Fibroblast of lung (primary cell): ENCODE measurements at regions not wholly inside any gene's neighbourhood (a gene's known extent, or its start where the extent isn't known, plus 50 kb on each side); places are given as distances from the start of the nearest gene placed in this dataset.

Experiments
- DNase-seq, 2 donors: peaks; one replicate each; pipeline versions ENCODE4 v3.0.0 to v3.0.0-alpha.2; 2010; ENCODE audit warnings: low read depth in 2 of 2
- H2AFZ ChIP-seq: 2 replicates; pipeline ENCODE4 v1.5.1; 2012; ENCODE audit warnings: low read length, control low read depth, inconsistent platforms
- H3K27ac ChIP-seq: 2 replicates; pipeline ENCODE4 v1.5.1; 2011; ENCODE audit warnings: low read length, control low read depth; ENCODE audit not compliant: insufficient read depth
- H3K27me3 ChIP-seq: 2 replicates; pipeline ENCODE4 v1.5.1; 2011; ENCODE audit warnings: mild to moderate bottlenecking, low read length; ENCODE audit not compliant: control insufficient read depth, insufficient read depth
- H3K36me3 ChIP-seq: 2 replicates; pipeline ENCODE4 v1.5.1; 2011; ENCODE audit warnings: low read length; ENCODE audit not compliant: control insufficient read depth, insufficient read depth
- H3K4me1 ChIP-seq: 2 replicates; pipeline ENCODE4 v1.5.1; 2011; ENCODE audit warnings: low read length; ENCODE audit not compliant: control insufficient read depth, insufficient read depth; ENCODE audit errors: extremely low read depth
- H3K4me2 ChIP-seq: 2 replicates; pipeline ENCODE4 v1.5.1; 2011; ENCODE audit warnings: low read length, control low read depth; ENCODE audit not compliant: insufficient read depth; ENCODE audit errors: extremely low read depth
- H3K4me3 ChIP-seq, 4 experiments: fragments of 200-600 bp in 1 of 4; sonication (generic) in 1 of 4; replicated peaks in 1 of 4; 2 replicates each; pipeline ENCODE4 v1.5.1; 2011 to 2016; ENCODE audit warnings: low read length in 4 of 4, low read depth in 3 of 4, mild to moderate bottlenecking in 3 of 4, control low read depth in 2 of 4, inconsistent platforms in 1 of 4, mixed read lengths in 1 of 4; ENCODE audit not compliant: insufficient read depth in 1 of 4; ENCODE audit errors: control extremely low read depth in 1 of 4
- H3K79me2 ChIP-seq: 2 replicates; pipeline ENCODE4 v1.5.1; 2012; ENCODE audit warnings: mild to moderate bottlenecking, low read length, inconsistent platforms; ENCODE audit not compliant: control insufficient read depth, insufficient read depth
- H3K9ac ChIP-seq: 2 replicates; pipeline ENCODE4 v1.5.1; 2011; ENCODE audit warnings: mild to moderate bottlenecking, low read length, control low read depth; ENCODE audit not compliant: insufficient read depth
- H3K9me3 ChIP-seq: 2 replicates; pipeline ENCODE4 v1.5.1; 2012; ENCODE audit warnings: low read depth, low read length; ENCODE audit not compliant: control insufficient read depth, insufficient read depth
- H4K20me1 ChIP-seq: 2 replicates; pipeline ENCODE4 v1.5.1; 2011; ENCODE audit warnings: low read length; ENCODE audit not compliant: control insufficient read depth, insufficient read depth; ENCODE audit errors: extremely low read depth
- EZH2 ChIP-seq: IDR thresholded peaks from 2 replicates; pipeline ENCODE4 v1.5.1; 2012; ENCODE audit warnings: low read length, control low read depth, mild to moderate bottlenecking; ENCODE audit errors: missing control alignments
- TF ChIP-seq, protein P1 (sequence below), 2 donors: IDR thresholded peaks in 1 of 2; conservative IDR thresholded peaks in 1 of 2; 1 replicate in 1 of 2; 2 replicates in 1 of 2; pipeline ENCODE4 v1.5.1; 2011 to 2012; ENCODE audit warnings: low read length in 2 of 2, control low read depth in 1 of 2, inconsistent platforms in 1 of 2, low read depth in 1 of 2, mild to moderate bottlenecking in 1 of 2

DNA sequence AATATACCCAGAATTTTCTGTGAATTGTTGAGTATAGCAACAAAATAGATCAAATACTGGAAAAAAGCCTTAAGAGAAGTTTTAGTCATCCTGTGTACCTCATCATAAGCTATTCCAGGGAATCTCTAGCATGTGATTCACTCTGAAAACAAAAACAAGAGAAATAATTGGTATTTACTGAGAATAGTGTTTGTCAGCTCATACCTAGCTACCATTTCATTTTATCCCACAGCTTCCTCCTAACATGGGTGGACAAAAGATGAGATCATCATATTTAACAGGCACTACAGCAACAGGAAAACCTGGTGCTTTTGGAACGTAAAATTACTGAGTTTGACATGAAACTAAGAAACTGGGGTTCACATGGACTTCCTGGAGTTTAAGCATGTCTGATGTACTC lies 753.5 kb upstream of the NECTIN3 start:
- H3K27ac ChIP-seq, result no peak overlapping the region
- H2AFZ ChIP-seq, result no peak overlapping the region
- no peaks in the 10 kb centered on the region for H3K4me1 ChIP-seq
- H4K20me1 ChIP-seq, result no peaks in the 10 kb centered on the region
- no peak overlapping the region for H3K4me2 ChIP-seq
- H3K27me3 ChIP-seq, result no peaks in the 10 kb centered on the region
- H3K9me3 ChIP-seq, result no peaks in the 10 kb centered on the region
- TF ChIP-seq, protein P1, sequence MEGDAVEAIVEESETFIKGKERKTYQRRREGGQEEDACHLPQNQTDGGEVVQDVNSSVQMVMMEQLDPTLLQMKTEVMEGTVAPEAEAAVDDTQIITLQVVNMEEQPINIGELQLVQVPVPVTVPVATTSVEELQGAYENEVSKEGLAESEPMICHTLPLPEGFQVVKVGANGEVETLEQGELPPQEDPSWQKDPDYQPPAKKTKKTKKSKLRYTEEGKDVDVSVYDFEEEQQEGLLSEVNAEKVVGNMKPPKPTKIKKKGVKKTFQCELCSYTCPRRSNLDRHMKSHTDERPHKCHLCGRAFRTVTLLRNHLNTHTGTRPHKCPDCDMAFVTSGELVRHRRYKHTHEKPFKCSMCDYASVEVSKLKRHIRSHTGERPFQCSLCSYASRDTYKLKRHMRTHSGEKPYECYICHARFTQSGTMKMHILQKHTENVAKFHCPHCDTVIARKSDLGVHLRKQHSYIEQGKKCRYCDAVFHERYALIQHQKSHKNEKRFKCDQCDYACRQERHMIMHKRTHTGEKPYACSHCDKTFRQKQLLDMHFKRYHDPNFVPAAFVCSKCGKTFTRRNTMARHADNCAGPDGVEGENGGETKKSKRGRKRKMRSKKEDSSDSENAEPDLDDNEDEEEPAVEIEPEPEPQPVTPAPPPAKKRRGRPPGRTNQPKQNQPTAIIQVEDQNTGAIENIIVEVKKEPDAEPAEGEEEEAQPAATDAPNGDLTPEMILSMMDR (conservative IDR thresholded peaks at IDR 0.05 in 1 of 2, IDR thresholded peaks at IDR 0.05 in 1 of 2; ENCODE audit: low read depth in 1 of 2, low read length in 2 of 2), result no peak
- no peak for TF ChIP-seq EZH2
- DNase-seq, result peak in 1 of 2 donors; percentile 32
- no peaks in the 10 kb centered on the region for H3K36me3 ChIP-seq
- no peak overlapping the region for H3K4me3 ChIP-seq
- H3K79me2 ChIP-seq, result no peaks in the 10 kb centered on the region
- H3K9ac ChIP-seq, result no peak overlapping the region

DNA sequence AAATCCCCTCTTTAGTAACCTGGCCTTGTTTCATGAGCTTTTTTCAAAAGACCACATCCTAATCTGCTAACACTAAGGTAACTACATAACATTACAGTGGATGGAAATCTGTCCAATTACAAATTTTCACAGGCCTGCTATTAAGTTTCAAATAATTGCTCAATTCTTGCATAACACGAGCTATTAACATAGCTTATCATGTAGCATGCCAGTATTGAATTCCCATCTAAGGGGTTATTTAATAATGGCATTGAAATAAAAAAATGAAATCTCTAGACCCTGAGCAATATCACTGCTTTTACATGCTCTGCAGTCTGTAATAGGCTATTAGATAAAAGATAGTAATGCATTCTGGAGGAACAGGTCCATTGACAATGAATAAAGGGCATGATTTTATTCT lies 748.3 kb upstream of the NECTIN3 start:
- no peaks in the 10 kb centered on the region for H4K20me1 ChIP-seq
- H3K4me2 ChIP-seq, result no peak overlapping the region
- no peak overlapping the region for H3K27ac ChIP-seq
- H3K4me1 ChIP-seq, result no peaks in the 10 kb centered on the region
- no peak overlapping the region for H3K4me3 ChIP-seq
- no peaks in the 10 kb centered on the region for H3K27me3 ChIP-seq
- H3K9ac ChIP-seq, result no peak overlapping the region
- TF ChIP-seq, protein P1 (conservative IDR thresholded peaks at IDR 0.05 in 1 of 2, IDR thresholded peaks at IDR 0.05 in 1 of 2; ENCODE audit: low read depth in 1 of 2, low read length in 2 of 2), result no peak
- TF ChIP-seq EZH2, result no peak
- H2AFZ ChIP-seq, result no peak overlapping the region
- no peaks in the 10 kb centered on the region for H3K9me3 ChIP-seq
- no peak for DNase-seq
- H3K79me2 ChIP-seq, result no peaks in the 10 kb centered on the region
- H3K36me3 ChIP-seq, result no peaks in the 10 kb centered on the region

DNA sequence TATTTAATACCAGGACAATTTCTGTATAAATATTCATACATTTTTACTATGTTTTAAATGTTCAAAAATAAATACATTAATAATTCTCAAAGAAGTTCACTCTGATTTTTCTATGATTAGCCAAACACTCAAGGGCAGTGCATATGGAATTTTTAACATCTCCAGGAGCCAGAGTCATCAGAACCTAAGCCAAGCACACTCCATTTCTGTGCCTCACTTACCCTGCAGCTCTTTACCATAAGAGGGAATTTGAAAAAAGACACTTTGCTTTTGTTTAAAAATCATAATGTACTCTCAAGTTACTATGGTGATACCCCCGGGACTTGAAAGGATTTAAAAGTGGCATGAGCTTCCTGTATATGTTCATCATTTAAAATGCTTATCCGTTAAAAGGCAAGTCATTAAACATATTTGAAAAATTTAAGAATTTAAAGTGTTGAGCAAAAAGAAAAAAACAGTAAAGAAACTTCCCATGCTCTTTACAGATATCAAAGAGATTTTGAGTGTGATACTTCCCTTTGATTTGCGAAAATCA lies 747.4 kb upstream of the NECTIN3 start:
- Histone ChIP-seq H3K9me3 (no peaks in the 10 kb centered on the region), H3K36me3 (no peaks in the 10 kb centered on the region), H3K27ac (no peak overlapping the region), H3K79me2 (no peaks in the 10 kb centered on the region), H3K4me2 (no peak overlapping the region), H2AFZ (no peak overlapping the region), H3K27me3 (no peaks in the 10 kb centered on the region), H3K4me1 (no peaks in the 10 kb centered on the region), H3K4me3 (no peak overlapping the region), H4K20me1 (no peaks in the 10 kb centered on the region), H3K9ac (no peak overlapping the region)
- TF ChIP-seq, protein P1 (conservative IDR thresholded peaks at IDR 0.05 in 1 of 2, IDR thresholded peaks at IDR 0.05 in 1 of 2; ENCODE audit: low read depth in 1 of 2, low read length in 2 of 2), result no peak
- no peak for TF ChIP-seq EZH2
- no peak for DNase-seq
